ENCODE measurements at regions not wholly inside any gene's neighbourhood (a gene's known extent, or its start where the extent isn't known, plus 50 kb on each side); places are given as distances from the start of the nearest gene placed in this dataset.

DNA sequence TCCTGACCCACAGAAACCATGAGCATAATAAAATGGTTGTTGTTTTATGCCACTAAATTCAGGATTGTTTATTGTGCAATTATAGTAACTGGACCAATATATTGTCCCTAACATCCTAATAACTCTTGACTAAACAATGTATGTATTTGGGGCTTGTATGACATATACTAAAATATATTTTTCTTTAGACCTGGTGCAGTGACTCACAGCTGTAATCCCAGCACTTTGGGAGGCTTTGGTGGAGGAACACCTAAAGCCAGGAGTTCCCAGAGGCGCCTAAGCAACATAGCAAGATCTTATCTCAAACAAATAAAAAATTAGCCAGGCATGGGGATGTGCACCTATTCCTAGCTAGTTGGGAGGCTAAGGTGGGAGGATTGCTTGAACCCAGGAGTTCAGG, 180.4 kb downstream of the SUCNR1 start:
- DNase-seq (ENCODE audit: low read depth in 4 of 4, low spot score in 1 of 4) = no peak

DNA sequence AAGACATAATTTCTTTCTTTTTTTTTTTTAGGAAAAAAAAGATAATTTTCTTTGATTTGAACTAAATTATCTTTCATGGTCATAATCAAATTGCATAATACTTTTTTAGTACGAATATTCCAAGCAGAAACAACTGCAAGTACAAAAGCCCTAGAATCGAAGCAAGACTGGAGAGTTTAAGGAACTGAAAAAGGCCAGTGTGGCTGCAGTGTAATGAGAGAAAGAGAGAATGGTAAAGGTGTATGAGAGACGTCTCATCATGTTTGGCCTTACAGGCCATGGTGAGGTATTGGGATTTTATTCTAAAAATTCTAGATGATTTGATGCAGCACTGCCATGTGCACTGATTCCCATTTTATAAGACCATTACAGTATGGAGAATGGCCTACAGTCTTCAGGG, 180.9 kb downstream of the SUCNR1 start:
- no peak for DNase-seq (ENCODE audit: low read depth in 4 of 4, low spot score in 1 of 4)

DNA sequence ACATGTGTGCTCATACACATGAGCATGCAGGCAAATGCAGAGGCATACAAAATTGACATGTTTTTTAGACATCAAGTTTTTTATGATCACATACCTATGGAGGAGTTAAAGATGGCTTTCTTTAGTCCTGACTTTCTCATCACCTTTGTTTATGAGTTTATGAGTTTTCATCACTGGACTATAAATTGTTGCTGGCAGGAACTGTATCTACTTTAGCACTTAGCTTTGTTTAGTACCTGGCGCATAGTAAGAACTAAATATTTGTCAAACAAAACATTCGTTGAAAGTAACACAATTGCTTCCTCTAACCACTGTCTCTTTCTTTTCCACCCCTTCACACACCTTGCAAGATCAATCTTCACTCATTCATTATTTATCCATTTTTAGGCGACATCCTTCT, 182.6 kb downstream of the SUCNR1 start:
- no peak for DNase-seq (ENCODE audit: low read depth in 4 of 4, low spot score in 1 of 4)

DNA sequence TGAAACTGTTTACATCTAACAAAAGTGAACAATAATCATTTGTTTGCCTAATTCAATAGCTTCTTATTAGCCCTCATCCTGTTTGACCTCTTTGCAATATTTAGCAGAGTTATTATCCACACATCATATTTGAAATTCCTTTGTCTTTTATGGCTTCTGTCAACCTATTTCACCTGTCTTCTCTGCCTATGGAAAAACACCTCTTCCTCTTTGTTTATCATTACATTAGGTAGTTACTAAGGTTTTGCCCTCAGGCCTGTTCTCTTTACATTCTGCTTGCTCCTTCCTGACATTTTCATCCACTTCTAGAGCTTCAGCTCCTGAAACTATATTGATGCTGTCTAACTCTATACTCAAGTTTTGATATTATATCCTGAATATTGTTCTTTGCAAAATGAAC, 183.0 kb downstream of the SUCNR1 start:
- DNase-seq (ENCODE audit: low read depth in 4 of 4, low spot score in 1 of 4) = no peak

DNA sequence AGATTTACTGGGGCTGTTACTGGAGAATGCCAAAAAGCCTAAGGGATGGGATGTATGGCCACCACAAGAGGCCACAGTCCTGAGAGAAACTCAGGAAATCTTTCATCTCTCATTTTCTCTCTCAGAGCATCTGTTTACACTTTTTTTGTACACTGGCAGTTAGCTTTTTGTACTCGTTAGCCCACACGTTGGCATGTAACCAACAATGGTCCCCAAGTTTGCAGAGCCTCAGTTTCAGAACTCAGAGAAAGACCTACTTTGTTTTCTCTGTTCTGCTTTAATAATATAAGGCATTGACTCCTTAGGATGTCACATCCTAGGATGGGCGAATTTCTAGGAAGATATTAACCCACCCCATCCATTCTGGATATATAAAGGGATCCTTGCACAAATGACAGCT, 183.5 kb downstream of the SUCNR1 start:
- DNase-seq (ENCODE audit: low read depth in 4 of 4, low spot score in 1 of 4) = no peak

DNA sequence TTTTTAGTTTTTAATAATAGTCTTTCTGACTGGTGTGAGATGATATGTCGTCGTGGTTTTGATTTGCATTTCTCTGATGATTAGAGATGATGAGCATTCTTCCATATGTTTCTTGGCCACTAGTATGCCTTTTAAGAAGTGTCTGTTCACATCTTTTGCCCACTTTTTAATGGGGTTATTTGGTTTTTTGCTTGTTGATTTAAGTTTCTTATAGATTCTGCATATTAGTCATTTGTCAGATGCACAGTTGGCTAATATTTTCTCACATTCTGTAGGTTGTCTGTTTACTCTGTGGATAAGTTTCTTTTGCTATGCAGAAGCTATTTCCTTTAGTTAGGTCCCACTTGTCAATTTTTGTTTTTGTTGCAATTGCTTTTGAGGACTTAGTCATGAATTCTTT, 185.4 kb downstream of the SUCNR1 start:
- no peak for DNase-seq (ENCODE audit: low read depth in 4 of 4, low spot score in 1 of 4)

DNA sequence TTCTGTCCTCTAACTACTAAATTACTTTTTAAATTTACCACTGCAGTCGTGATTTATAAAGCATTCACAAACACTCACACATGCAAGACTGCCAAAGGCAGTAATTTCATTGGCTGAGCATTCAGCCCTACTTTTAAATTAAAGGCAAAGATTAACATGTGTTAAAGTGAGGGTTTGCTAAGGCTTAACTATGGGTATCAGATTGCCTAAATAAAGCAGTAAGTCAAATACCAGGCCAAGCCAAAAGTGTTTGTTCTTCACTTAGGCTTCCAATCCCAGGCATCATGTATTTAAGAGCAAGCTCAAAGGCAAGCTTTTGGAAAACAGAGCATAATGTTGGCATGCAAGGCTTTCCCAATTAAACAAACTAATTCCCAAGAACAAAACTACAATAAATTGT, 187.3 kb downstream of the SUCNR1 start:
- no peak for DNase-seq (ENCODE audit: low read depth in 4 of 4, low spot score in 1 of 4)

DNA sequence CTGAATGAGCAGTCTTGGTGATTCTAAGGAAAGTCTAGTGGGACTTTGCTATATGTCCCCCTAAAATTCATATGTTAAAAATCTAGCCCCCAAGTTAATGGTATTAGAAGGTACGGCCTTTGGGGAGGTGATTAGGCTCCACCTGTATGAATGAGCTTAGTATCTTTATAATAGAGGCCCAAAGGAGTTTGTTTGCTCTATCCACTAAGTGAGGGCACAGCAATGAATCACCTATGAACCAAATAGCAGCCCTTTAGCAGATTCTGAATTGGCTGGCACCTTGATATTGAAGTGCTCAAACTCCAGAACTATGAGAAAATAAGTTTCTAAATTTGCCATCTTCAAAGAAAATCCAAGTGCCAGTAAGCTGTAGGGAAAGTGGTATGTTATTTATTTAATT, 187.9 kb downstream of the SUCNR1 start:
- DNase-seq (ENCODE audit: low read depth in 4 of 4, low spot score in 1 of 4) = no peak

DNA sequence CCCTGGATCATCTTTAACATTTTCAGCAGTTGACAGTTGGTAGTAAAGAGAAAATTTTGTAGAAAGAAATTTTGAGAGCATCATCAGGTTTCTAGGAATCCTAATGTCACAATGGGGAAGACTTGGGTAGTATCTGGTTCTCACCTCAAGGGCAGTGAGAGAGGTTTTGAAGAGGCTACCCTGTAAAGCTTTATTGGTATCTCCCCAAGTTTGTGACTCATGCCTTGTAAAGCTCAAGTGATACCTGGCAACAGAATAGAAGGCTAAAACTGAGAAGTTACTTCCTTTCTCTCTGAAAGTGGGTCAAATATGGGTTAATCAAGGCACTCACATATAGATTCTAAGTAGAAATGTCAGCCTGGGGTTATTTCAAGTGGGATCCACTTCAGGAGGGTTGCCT, 196.4 kb downstream of the SUCNR1 start:
- DNase-seq (ENCODE audit: low read depth in 4 of 4, low spot score in 1 of 4) = no peak

DNA sequence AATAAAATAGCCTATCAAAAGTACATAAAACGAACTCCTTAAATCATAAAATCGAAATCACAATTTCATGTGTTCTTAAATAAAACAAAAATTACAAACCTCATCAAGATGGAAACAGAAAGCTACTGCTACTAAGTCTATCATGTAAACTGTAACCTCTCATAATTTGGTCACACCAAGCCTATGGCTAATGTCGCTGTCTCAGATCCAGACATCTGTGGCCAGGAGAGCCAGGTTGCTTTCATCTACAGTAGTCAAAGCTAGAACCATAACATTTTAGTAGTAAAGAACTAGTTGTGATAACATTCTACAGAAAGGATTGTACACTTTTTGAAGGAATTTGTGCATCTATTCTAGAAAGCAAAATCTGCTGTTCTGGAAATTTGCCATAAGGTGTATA, 197.4 kb upstream of the MBNL1 start:
- DNase-seq (ENCODE audit: low read depth in 4 of 4, low spot score in 1 of 4) = no peak

DNA sequence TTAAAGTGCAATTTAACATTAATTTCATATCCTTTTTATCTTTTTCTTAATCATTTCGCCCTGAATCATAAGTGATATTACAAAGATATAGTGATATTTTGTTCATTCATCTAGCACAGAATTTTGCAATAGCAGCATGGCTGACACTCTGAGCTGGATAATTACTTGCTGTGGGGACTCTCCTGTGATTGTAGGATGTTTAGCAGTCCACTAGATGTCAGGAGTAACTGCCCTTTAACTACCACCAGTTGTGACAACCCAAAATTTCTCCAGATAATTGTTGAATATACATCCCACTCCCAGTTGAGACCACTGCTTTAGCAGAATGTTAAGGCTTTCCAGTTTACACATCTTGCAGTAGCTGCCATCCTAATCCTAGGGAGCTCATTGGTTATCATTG, 196.8 kb upstream of the MBNL1 start:
- no peak for DNase-seq (ENCODE audit: low read depth in 4 of 4, low spot score in 1 of 4)

DNA sequence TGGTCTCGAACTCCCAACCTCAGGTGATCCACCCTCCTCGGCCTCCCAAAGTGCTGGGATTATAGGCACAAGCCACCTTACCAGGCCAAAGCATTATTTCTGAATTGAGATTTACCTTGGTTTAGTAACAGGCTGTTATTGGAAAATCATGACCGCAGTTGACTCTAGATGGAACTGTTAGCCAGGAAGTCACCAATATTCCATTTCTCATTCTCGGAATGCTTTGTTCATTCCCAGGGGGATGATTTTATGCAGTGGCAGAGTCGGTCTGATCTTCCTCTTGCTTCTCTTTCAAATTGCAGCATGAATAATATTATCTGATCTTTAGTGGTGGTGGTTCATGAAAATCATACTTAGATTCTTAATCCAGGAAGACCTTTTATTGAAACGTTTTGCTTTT, 195.5 kb upstream of the MBNL1 start:
- no peak for DNase-seq (ENCODE audit: low read depth in 4 of 4, low spot score in 1 of 4)

DNA sequence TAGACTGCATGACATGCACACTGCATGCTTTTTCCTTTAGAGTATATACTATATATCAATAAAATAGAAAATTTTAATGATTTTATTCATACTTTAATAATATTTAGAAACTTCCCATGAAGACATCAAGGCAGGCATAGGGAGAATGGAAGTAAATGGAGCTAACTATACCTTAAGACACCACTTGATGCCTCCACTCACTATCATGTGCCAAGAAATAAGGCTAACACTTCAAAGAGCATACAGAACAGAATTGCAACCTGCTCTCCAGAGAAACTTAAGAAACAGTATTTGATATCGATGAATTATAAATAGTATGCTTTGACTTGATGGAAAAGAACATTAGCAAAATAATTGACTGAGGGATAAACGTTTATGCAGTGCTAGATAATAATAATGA, 192.6 kb upstream of the MBNL1 start:
- no peak for DNase-seq (ENCODE audit: low read depth in 4 of 4, low spot score in 1 of 4)

DNA sequence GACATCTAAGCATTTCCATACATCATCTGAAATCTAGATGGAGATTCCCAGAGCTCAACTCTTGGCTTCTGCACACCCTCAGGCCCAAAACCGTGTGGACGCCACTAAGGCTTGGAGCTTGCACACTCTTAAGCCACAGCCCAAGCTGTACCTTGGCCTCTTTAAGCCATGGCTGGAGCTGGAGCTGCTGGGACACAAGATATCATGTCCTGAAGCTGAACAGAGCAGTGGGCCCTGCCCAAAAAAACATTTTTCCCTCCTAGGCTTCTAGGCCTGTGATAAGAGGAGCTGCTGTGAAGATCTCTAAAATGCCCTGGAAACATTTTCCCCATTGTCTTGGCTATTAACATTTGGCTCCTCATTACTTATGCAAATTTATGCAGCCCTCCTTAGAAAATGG, 188.7 kb upstream of the MBNL1 start:
- DNase-seq (ENCODE audit: low read depth in 4 of 4, low spot score in 1 of 4) = no peak

DNA sequence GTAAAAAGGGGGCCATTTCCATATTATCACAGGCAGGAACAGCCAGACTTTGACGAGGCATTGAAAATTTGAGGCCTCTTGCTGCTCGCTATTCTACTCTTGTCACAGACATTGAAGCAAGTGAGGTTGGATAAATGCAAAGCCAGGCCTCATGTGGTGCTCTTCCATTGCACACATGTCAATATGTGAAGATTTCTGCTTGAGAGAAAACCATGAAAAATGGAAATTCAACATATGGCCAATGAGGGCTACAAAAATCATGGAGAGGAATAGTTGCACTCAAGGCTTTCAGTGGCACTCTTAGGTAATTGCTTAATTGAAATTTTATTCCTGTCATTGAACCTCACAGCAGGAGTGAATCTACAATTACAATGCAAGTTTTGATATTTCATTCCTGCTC, 185.6 kb upstream of the MBNL1 start:
- no peak for DNase-seq (ENCODE audit: low read depth in 4 of 4, low spot score in 1 of 4)

DNA sequence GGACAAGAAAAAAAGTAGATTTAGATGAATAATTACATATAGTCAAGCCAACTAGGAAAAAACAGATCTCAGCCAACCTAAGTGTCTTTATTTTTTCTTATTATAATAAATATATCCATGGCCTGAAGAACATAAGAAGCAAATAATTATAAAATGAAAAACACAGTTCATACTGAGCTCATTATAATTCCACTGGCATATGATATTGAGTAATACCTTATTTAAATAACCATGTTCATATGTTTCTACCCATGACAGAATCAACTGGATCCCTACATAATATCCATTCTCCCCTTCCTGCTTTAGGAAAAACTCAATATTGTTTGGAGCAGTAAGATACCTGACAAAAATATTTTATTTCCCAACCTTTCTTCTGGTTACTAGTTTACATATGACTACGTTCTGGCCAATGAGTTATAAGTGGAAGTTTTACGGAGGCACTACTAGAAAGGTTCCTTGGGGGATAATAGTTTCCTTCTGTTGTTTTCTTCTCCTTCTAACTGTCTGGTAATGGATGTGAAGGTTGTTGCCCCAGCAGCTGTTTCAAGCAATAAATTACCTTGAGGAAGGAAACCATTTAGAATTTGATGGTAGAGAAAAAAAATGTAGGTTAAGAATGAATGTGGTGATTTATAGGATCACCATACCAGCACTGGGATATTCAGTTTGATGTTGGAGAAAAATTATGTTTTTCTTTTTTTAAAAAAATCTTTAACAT, 184.1 kb upstream of the MBNL1 start:
- no peak for DNase-seq (ENCODE audit: low read depth in 4 of 4, low spot score in 1 of 4)

DNA sequence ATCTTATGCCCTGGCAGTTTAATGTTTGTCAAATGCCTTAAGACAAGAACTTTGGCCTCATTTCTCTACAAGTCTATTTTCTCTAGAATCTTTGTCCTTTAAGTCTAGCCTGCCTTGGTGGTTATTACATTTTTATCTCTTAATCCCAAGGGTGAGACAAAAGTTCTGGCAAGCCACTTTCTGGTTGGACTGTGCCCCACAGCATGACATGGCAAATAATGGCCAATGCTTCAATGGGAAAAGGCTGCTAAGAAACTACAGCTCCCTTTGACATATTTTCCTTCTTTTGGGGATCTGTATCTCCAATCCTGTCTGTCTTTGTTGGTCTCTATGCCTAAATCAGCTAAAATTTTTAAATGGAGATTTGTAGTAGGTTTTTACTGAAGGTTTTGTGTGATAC, 181.6 kb upstream of the MBNL1 start:
- DNase-seq (ENCODE audit: low read depth in 4 of 4, low spot score in 1 of 4) = no peak

DNA sequence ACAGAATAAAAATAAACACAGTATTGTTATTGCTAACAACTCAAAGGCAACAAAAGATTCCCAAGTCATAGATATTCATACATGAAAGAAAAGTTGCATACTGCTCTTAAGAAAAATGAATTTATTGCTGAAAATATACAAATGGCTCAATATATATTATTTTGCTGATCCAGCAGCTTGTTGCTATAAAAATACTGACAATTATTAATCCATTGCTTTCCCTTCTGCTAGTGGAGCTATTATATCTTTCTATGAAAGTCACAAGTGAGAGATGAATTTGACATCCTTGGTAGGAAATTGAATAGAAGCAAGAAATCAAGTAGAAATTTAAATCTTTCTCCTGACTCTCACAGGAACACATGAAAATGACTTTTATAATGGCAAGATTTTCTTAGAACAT, 179.2 kb upstream of the MBNL1 start:
- no peak for DNase-seq (ENCODE audit: low read depth in 4 of 4, low spot score in 1 of 4)

DNA sequence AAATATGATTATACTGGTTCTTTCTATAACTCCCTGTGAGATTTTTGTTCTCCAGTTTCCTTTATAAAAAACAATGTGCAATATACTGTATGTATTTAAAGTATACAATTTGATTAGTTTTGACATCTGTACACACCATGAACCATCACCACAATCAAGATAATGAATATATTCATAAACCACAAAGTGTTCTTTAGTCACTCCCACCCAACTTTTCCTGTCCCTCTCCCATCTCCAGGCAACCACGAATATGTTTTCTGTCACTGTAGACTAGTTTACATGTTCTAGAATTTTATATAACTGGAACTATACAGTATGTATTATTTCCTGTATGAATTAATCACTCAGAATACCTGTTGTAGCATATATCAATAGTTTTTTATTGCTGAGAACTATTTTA, 177.0 kb upstream of the MBNL1 start:
- DNase-seq (ENCODE audit: low read depth in 4 of 4, low spot score in 1 of 4) = no peak

DNA sequence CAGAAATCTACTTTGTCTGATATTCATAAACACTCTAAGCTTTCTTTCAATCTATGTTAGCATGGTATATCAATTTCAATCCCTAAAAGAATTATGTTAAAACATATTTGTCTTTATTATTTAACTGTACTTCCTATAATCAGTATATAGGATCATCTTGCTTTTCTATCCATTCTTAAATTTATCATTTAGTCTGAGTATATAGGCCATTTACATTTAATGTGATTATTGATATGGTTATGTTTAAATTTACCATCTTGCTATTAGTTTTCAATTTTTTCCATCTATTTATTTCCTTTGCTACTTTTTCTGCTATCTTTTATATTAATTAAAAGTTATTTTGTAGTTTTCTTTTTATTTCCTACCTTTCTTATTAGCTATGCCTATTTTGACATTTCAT, 174.8 kb upstream of the MBNL1 start:
- DNase-seq (ENCODE audit: low read depth in 4 of 4, low spot score in 1 of 4) = no peak

DNA sequence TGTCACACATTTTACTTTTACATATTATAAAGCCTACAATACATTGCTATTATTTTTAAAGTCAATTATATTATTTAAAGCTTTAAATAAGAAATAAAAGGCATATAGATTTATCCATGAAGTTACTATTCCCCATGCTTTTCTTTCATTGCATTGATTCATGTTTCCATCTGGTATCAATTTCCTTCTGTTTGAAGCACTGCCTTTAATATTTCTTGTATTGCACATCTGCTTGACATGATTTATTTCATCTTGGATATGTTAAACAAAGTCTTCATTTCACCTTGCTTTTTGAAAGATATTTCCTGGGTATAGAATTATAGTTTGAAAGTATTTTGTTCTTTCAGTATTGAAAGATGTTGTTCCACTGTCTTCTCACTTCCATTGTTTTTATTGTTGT, 174.3 kb upstream of the MBNL1 start:
- no peak for DNase-seq (ENCODE audit: low read depth in 4 of 4, low spot score in 1 of 4)

DNA sequence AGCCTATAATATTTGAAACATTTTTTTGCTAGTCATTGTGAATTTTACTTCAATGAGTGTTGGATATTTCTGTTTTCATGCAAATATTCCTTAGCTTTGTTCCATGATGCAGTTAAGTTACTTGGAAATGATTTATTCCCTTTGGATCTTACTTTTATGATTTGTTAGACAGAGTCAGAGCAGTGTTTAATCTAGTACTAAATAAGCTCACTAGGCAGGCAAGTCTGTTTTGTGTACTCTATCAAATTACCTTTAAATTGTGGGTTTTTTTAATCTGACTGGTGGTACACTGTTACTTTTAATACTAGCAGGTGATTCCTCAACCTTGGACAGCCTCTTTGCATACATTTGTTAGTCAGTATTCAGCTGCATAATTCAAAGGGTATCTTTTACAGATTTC, 173.3 kb upstream of the MBNL1 start:
- DNase-seq (ENCODE audit: low read depth in 4 of 4, low spot score in 1 of 4) = no peak

DNA sequence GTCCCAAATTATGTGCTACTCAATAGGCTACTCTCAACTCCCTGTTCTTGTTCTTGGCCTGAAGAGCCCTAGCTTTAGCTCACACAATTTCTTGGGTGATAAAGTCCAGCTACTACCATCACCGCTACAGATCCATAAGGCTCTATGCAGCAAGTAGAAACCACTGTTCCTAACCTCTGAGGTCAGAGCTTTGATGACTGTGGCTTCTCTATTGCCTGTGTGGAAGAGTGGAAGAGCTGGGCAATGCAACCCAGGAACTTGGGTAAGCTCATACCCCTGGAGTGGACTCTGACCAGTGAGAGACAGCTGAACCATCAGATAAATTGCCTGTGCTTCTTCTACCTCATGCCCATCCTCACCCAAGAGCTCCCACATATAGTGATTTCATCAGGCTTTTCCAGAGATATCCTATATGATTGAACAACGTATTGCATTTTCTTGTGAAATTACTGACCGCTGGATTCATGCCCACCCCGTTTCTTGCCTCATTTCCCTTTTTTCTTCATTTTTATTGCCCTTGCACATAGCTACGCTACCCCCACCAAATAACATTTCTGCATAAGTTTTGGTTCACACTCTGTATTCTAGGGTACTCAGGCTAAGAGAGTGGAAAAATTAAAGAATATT, 172.3 kb upstream of the MBNL1 start:
- DNase-seq (ENCODE audit: low read depth in 4 of 4, low spot score in 1 of 4) = no peak
